Calu3 (cell line): ENCODE measurements at regions not wholly inside any gene's neighbourhood (a gene's known extent, or its start where the extent isn't known, plus 50 kb on each side); places are given as distances from the start of the nearest gene placed in this dataset.

ENCODE experiments used
- BruUV-seq: library from RNA; stranded (reverse); fragments of 400-500 nt; replicated peaks from 2 replicates; lab custom pipeline; 2021; lab: Mats Ljungman, UMichigan
- CTCF ChIA-PET: fragments of 300-600 bp; sonication (Branson Sonifier 250); formaldehyde crosslinking; loops from one replicate; lab custom pipeline; 2022; ENCODE audit warnings: antibody characterized with exemption; lab: Charles Lee
- DNase-seq: peaks from one replicate; pipeline ENCODE4 v3.0.0; 2022
- H3K27ac Mint-ChIP-seq: one replicate; pipeline ENCODE4 v1.8.0; 2022; ENCODE audit warnings: mixed read lengths; ENCODE audit not compliant: unreplicated experiment
- H3K27me3 Mint-ChIP-seq: one replicate; pipeline ENCODE4 v1.8.0; 2022; ENCODE audit warnings: mixed read lengths; ENCODE audit not compliant: unreplicated experiment
- H3K36me3 Mint-ChIP-seq: one replicate; pipeline ENCODE4 v1.8.0; 2022; ENCODE audit warnings: mild to moderate bottlenecking, moderate library complexity, mixed read lengths; ENCODE audit not compliant: insufficient read depth, unreplicated experiment
- H3K4me1 Mint-ChIP-seq: one replicate; pipeline ENCODE4 v1.8.0; 2022; ENCODE audit warnings: mild to moderate bottlenecking, low read depth, mixed read lengths; ENCODE audit not compliant: unreplicated experiment
- H3K4me3 Mint-ChIP-seq: one replicate; pipeline ENCODE4 v1.8.0; 2022; ENCODE audit warnings: mild to moderate bottlenecking, low read depth, moderate library complexity, mixed read lengths; ENCODE audit not compliant: unreplicated experiment
- H3K9me3 Mint-ChIP-seq: one replicate; pipeline ENCODE4 v1.8.0; 2022; ENCODE audit warnings: low read depth, mixed read lengths; ENCODE audit not compliant: unreplicated experiment
- CTCF ChIP-seq: fragments of 200-600 bp; IDR thresholded peaks from one replicate; pipeline ENCODE4 v1.8.0; 2022; ENCODE audit warnings: antibody characterized with exemption; ENCODE audit not compliant: unreplicated experiment
- intact Hi-C: fragments of 100-400 bp; cut with micrococcal nuclease; formaldehyde crosslinking; loops from one replicate; pipeline ENCODE4 v1.10.0; 2022; ENCODE audit not compliant: unreplicated experiment

DNA sequence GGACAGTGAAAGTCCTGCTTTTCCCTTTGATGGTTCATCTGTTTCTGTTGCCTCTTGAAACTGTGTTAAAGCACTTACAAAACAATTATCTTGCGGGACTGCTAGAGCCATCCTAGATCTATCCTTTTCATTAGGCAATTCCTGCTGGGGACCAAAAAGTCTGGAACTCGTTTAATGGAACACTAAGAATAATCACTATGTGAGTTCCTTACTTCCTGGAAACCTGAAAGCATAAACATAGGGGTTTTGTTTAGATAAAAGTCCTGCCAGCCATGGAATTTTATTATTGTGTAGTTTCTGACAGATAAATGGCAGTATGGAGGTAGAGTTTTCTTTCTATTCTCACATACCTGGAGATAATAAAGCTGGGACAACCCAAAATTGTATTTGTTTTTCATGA, 1133.3 kb downstream of the SORCS3 start:
- Mint-ChIP-seq H3K9me3 (peaks cover 2% of the 10 kb centered on the region), H3K27ac (no peak overlapping the region), H3K4me1 (no peaks in the 10 kb centered on the region), H3K4me3 (no peak overlapping the region), H3K36me3 (no peaks in the 10 kb centered on the region), H3K27me3 (no peaks in the 10 kb centered on the region)
- no peak for DNase-seq
- CTCF ChIA-PET, result no interaction called here
- intact Hi-C loops, result no loop called here
- BruUV-seq, result no TSS peak
- TF ChIP-seq CTCF, result no peak

DNA sequence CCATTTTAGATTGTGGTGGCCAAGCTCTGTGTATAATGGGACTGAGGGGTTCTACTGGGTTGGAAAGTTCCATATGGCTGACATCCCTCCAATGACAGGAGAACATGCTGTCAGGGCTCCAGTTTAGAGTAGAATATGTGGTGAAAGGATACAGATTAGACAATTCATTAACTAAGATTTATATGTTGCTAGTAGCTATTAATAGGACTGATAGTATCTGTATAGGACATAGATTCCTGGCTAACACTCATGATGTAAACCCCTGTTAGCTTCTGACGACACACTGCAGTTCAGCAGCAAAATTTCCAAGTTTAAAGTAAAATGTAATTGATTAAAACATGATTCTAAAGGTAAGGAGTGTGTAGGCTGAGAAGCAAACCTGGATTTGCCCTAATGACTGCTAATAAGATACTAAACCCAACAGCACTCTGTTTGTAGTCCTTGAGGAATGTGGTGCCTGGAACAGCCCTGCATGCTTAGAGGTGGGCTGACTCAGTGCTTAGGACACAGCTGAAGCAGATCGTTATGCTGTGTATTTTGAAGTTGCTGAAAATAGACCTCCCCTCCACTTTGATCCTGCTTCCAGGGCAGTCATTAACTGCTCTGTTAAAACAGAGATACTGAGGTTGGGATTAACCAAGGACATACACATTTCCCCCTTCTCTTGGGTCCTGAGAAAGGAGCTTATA, 1129.6 kb downstream of the SORCS3 start:
- H3K27ac Mint-ChIP-seq, result no peak overlapping the region
- DNase-seq, result no peak
- CTCF ChIA-PET, result no interaction called here
- BruUV-seq, result no TSS peak
- H3K27me3 Mint-ChIP-seq, result no peaks in the 10 kb centered on the region
- H3K4me1 Mint-ChIP-seq, result no peaks in the 10 kb centered on the region
- no peaks in the 10 kb centered on the region for H3K36me3 Mint-ChIP-seq
- intact Hi-C loops, result no loop called here
- no peak overlapping the region for H3K4me3 Mint-ChIP-seq
- no peak for TF ChIP-seq CTCF
- peaks cover 5% of the 10 kb centered on the region for H3K9me3 Mint-ChIP-seq

DNA sequence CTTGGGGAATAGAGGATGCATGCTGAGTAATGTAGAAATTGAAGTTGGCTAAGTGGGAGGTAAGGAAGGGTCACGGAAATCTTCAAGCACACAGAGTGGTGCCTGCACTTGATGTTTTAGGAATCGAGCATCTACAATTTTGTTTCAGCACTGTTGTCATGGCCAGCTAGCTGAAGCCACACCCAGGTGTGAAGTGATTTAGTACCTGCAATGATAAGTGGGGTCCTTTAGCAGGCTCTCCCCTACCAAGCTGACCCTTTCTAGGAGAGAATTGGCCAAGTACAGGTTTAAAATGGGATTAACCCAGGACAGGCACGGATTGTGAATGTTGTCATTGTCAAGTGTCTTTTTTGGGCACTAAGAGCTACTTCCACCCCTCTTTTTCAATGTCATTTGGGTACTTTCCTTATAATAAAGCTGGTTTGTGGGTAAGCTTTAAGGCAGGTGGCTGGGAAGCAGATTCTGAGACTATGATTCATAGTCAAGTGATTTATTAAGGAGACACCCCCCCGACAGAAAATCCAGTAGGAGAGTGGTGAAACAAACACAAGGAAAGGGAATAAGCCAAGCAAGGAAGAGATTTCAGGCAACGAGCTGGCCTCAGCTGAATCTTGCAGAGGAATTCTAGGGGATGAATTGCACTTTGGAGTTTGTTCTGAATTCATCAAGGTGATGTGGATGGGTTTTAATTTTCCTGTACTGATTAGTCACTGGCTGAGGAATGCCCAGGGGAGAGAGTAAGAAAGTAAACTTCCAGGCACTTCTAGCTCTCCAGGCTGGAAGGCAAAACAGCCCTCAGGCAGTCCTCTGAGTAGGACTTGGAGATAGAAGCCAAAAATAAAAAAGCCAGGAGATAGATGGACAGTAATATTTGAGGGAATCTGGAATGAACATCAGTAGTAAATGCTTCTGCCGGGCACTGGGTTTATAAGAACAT, 1128.4 kb downstream of the SORCS3 start:
- no peak overlapping the region for H3K4me3 Mint-ChIP-seq
- H3K9me3 Mint-ChIP-seq, result peaks cover 5% of the 10 kb centered on the region
- intact Hi-C loops, result no loop called here
- no peaks in the 10 kb centered on the region for H3K36me3 Mint-ChIP-seq
- no peaks in the 10 kb centered on the region for H3K27me3 Mint-ChIP-seq
- BruUV-seq, result no TSS peak
- no peak for TF ChIP-seq CTCF
- CTCF ChIA-PET, result no interaction called here
- H3K4me1 Mint-ChIP-seq, result no peaks in the 10 kb centered on the region
- no peak for DNase-seq
- no peak overlapping the region for H3K27ac Mint-ChIP-seq

- Mint-ChIP-seq H3K4me1 (no peaks in the 10 kb centered on the region), H3K27me3 (no peaks in the 10 kb centered on the region), H3K27ac (no peak overlapping the region), H3K4me3 (no peak overlapping the region), H3K9me3 (peaks cover 9% of the 10 kb centered on the region), H3K36me3 (no peaks in the 10 kb centered on the region)
- CTCF ChIA-PET, result no interaction called here
- TF ChIP-seq CTCF, result no peak
- intact Hi-C loops, result no loop called here
- no TSS peak for BruUV-seq
- DNase-seq, result no peak
Measured at GRCh38 chr10:105763611-105764010, 1122.5 kb downstream of the SORCS3 start.
